Heart right ventricle (tissue), 16 donors: ENCODE measurements at regions not wholly inside any gene's neighbourhood (a gene's known extent, or its start where the extent isn't known, plus 50 kb on each side); places are given as distances from the start of the nearest gene placed in this dataset.

Experiments used
- ATAC-seq, 8 donors: fragments of 200-7000 bp; cut with Tn5 transposase; one replicate each; pipeline ENCODE4 v1.9.1; 2020; ENCODE audit warnings: mild to moderate bottlenecking in 8 of 8, moderate library complexity in 8 of 8, moderate number of reproducible peaks in 1 of 8
- DNase-seq, 2 donors: peaks; one replicate each; pipeline ENCODE4 v3.0.0-alpha.2; 2020
- H3K27ac ChIP-seq, 10 donors: fragments of 200-600 bp; sonication (generic) in 2 of 10; one replicate each; pipeline versions ENCODE4 v1.5.0 to v1.8.0; 2020 to 2022; ENCODE audit warnings: mild to moderate bottlenecking in 3 of 10
- H3K27me3 ChIP-seq, 7 donors: fragments of 200-600 bp; one replicate each; pipeline ENCODE4 v1.8.0; 2021 to 2022; ENCODE audit warnings: mild to moderate bottlenecking in 2 of 7
- H3K36me3 ChIP-seq, 9 donors: fragments of 200-600 bp; sonication (generic) in 1 of 9; one replicate each; pipeline versions ENCODE4 v1.5.0 to v1.8.0; 2020 to 2022; ENCODE audit warnings: mild to moderate bottlenecking in 2 of 9
- H3K4me1 ChIP-seq, 9 donors: fragments of 200-600 bp; sonication (generic) in 1 of 9; one replicate each; pipeline versions ENCODE4 v1.5.0 to v1.8.0; 2020 to 2022; ENCODE audit warnings: mild to moderate bottlenecking in 4 of 9
- H3K4me3 ChIP-seq, 10 donors: fragments of 200-600 bp; sonication (generic) in 2 of 10; one replicate each; pipeline versions ENCODE4 v1.5.0 to v1.8.0; 2020 to 2022; ENCODE audit warnings: mild to moderate bottlenecking in 7 of 10, moderate library complexity in 2 of 10
- H3K9me3 ChIP-seq, 11 donors: fragments of 200-600 bp in 10 of 11; sonication (generic) in 2 of 11; one replicate each; pipeline versions ENCODE4 v1.5.0 to v1.8.0; 2013 to 2022; ENCODE audit warnings: mild to moderate bottlenecking in 2 of 11, control low read depth in 1 of 11, moderate library complexity in 1 of 11
- CTCF ChIP-seq, 9 donors: fragments of 200-600 bp; sonication (generic) in 2 of 9; IDR thresholded peaks; one replicate each; pipeline versions ENCODE4 v1.5.0 to v1.8.0; 2021 to 2022; ENCODE audit warnings: antibody characterized with exemption in 9 of 9, mild to moderate bottlenecking in 5 of 9, moderate library complexity in 1 of 9
- WGBS, 2 donors: extraction: QIAGEN DNeasy Blood & Tissue Kit; methylation state at CpG; one replicate each; pipeline ENCODE4 v1.1.7; 2013; ENCODE audit warnings: inconsistent platforms in 1 of 2; 5-methylcytosine and 5-hydroxymethylcytosine counted together
- intact Hi-C, 10 donors: fragments of 100-400 bp; cut with DNase I; formaldehyde crosslinking; loops; one replicate each; pipeline versions ENCODE4 v1.11.1 to v1.14.2; 2022
- donor health status: Arrhythmogenic right ventricular cardiomyopathy.
- donor health status: ischemic (EF 13 %, LVEDD 7.1; RV severe dilation, severe dysfunction).
- donor health status: healthy with polysubstance abuse.
- donor health status: DM: no; HTN: yes; CAD: no.
- donor health status: DM: no; HTN: no; CAD: no.
- donor health status: ischemic (EF 25% LVEDD 6.9; RV normal size, moderate dysfunction).
- donor health status: ischemic (EF 25% LVEDD 5.7; RV mildly dilated, moderate dysfunction).
- donor health status: healthy.
- donor health status: DM: yes; HTN: yes; CAD: no.
- donor health status: Ischemic cardiomyopathy.
- donor health status: ischemic (EF 35%, LVEDD 5.7; RV mildly dilated, moderate dysfunction).
- donor health status: nonischemic (EF 11% LVEDD 7.7; RV severe dilation, severe dysfunction).
- donor health status: DM: yes; HTN: yes; CAD: no.
- donor health status: PGD.
- donor health status: ischemic (EF 29% LVEDD 5.4; RV normal size, mild dysfunction).
- donor health status: nonischemic (EF 23%, LVEDD 6.1; RV moderate dilation, normal function).

GRCh38 chr20:40777653-40778052 lies 88.6 kb upstream of the MAFB start:
- ATAC-seq (no peak), DNase-seq (no peak)
- intact Hi-C loops: no loop called here
- Histone ChIP-seq H3K27me3 (peaks cover 0 to 6% (median 4%) of the 10 kb centered on the region in 7 donors), H3K9me3 (no peaks in the 10 kb centered on the region), H3K36me3 (no peaks in the 10 kb centered on the region), H3K27ac (no peak overlapping the region), H3K4me1 (peaks cover 0 to 63% (median 0%) of the 10 kb centered on the region in 9 donors), H3K4me3 (no peak overlapping the region)
- TF ChIP-seq CTCF (IDR thresholded peaks at IDR 0.05): no peak

- Histone ChIP-seq H3K36me3 (no peaks in the 10 kb centered on the region), H3K27me3 (peaks cover 0 to 8% (median 4%) of the 10 kb centered on the region in 7 donors), H3K27ac (no peak overlapping the region), H3K9me3 (no peaks in the 10 kb centered on the region), H3K4me1 (peaks cover 0 to 67% (median 0%) of the 10 kb centered on the region in 9 donors), H3K4me3 (no peak overlapping the region)
- peak in 1 of 8 donors; percentile 32 for ATAC-seq
- DNase-seq: no peak
- intact Hi-C loops: no loop called here
- 65 to 78% methylated on average over 2 of the region's 2 CpGs for WGBS, 2 donors
- TF ChIP-seq CTCF (IDR thresholded peaks at IDR 0.05): no peak
These were observed 90.0 kb upstream of the MAFB start for GRCh38 chr20:40778894-40779496.

GRCh38 chr20:40781327-40782042 lies 92.4 kb upstream of the MAFB start:
- TF ChIP-seq CTCF (IDR thresholded peaks at IDR 0.05): no peak
- no peak for DNase-seq
- ATAC-seq: peak in 1 of 8 donors; percentile 18
- intact Hi-C loops: no loop called here
- H3K27ac ChIP-seq: no peak overlapping the region
- WGBS, 2 donors: 78 to 81% methylated on average over 14 of the region's 14 CpGs
- peaks cover 0 to 53% (median 0%) of the 10 kb centered on the region in 9 donors for H3K4me1 ChIP-seq
- no peaks in the 10 kb centered on the region for H3K9me3 ChIP-seq
- H3K27me3 ChIP-seq: peaks cover 0 to 23% (median 8%) of the 10 kb centered on the region in 7 donors
- H3K4me3 ChIP-seq: no peak overlapping the region
- H3K36me3 ChIP-seq: no peaks in the 10 kb centered on the region

GRCh38 chr20:40782043-40782368 lies 93.0 kb upstream of the MAFB start:
- Histone ChIP-seq H3K9me3 (no peaks in the 10 kb centered on the region), H3K36me3 (no peaks in the 10 kb centered on the region), H3K27me3 (peaks cover 0 to 23% (median 8%) of the 10 kb centered on the region in 7 donors), H3K27ac (no peak overlapping the region), H3K4me1 (peaks cover 0 to 48% (median 0%) of the 10 kb centered on the region in 9 donors), H3K4me3 (no peak overlapping the region)
- DNase-seq: no peak
- TF ChIP-seq CTCF (IDR thresholded peaks at IDR 0.05): no peak
- peak in 2 of 8 donors; percentile 29 to 33 for ATAC-seq
- WGBS, 2 donors: 71 to 74% methylated on average over 11 of the region's 11 CpGs
- intact Hi-C loops: no loop called here
